Activated T-helper 17 cell treated with anti-CD3 and anti-CD28 coated beads, Interleukin-2, amount 50 U/mL, for 72 hours (primary cell): ENCODE measurements at regions not wholly inside any gene's neighbourhood (a gene's known extent, or its start where the extent isn't known, plus 50 kb on each side); places are given as distances from the start of the nearest gene placed in this dataset.

Source experiments
- ATAC-seq: fragments of 150-1000 bp; cut with Tn5 transposase; replicated peaks from 2 replicates; pipeline ENCODE4 v1.10.0; 2021; ENCODE audit warnings: mild to moderate bottlenecking, moderate library complexity
- H3K27ac Mint-ChIP-seq: one replicate; pipeline ENCODE4 v1.8.0; 2022; ENCODE audit warnings: mixed read lengths
- H3K27me3 Mint-ChIP-seq: one replicate; pipeline ENCODE4 v1.8.0; 2022; ENCODE audit warnings: mixed read lengths
- H3K36me3 Mint-ChIP-seq: one replicate; pipeline ENCODE4 v1.8.0; 2022; ENCODE audit warnings: low read depth, mild to moderate bottlenecking, mixed read lengths
- H3K4me1 Mint-ChIP-seq: one replicate; pipeline ENCODE4 v1.8.0; 2022; ENCODE audit warnings: mixed read lengths
- H3K4me3 Mint-ChIP-seq: one replicate; pipeline ENCODE4 v1.8.0; 2022; ENCODE audit warnings: mild to moderate bottlenecking, mixed read lengths
- H3K9me3 Mint-ChIP-seq: one replicate; pipeline ENCODE4 v1.8.0; 2022; ENCODE audit warnings: mixed read lengths

- Mint-ChIP-seq H3K4me3 (no peak overlapping the region), H3K27ac (no peak overlapping the region), H3K9me3 (no peaks in the 10 kb centered on the region), H3K27me3 (peaks cover 3% of the 10 kb centered on the region), H3K4me1 (no peaks in the 10 kb centered on the region), H3K36me3 (no peaks in the 10 kb centered on the region)
- no peak for ATAC-seq
Measured at GRCh38 chr20:24784607-24785006, 164.5 kb upstream of the CST7 start.

DNA sequence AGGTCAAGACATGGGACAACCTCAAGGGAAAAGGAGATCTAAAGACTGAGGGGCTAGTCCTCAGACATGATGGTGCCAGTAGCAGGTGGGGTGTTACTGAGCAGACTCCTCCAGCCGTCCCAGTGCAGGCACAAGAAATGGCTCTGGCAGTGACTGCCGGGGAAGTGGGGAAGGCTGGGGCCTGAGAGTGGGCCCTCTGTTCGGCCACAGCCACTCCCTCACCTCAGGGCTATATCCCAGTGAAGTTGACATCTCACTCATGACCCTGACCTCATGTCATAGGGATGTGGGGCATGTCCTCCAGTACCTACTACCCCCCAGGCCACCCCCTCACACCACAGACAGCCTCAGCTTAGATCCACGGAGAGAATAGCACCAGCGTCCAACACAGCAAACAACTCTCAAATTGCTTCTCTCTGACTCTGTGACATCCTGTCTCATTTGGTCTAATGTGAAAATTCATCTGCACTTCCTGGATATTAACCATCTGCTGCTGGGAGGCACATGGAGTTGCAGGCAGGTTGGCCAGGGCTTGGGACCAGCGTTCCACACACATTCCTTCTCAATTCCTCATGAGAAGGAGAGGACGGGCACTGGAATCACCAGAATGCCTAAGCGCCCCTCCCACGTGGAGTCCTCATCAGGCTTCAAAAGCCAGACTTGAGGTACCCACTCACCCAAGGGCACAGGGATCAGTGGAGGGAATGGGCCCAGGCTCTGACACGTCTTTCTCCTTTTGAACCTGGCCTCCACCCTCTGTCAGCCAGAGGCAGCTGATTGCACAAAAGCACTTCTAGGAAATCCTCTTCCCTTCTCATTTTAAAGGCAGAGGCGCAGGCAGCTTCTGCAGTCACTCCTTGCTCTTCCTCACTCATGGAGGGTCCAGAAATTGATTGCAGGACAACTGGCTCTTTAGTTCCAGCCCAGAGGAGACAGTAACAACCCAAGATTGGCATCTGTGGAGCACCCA is 163.6 kb upstream of the CST7 start:
- H3K27ac Mint-ChIP-seq: no peak overlapping the region
- H3K9me3 Mint-ChIP-seq: no peaks in the 10 kb centered on the region
- no peak for ATAC-seq
- no peak overlapping the region for H3K4me3 Mint-ChIP-seq
- no peaks in the 10 kb centered on the region for H3K36me3 Mint-ChIP-seq
- peaks cover 3% of the 10 kb centered on the region for H3K27me3 Mint-ChIP-seq
- H3K4me1 Mint-ChIP-seq: no peaks in the 10 kb centered on the region

GRCh38 chr20:24786111-24786495 is 163.0 kb upstream of the CST7 start:
- Mint-ChIP-seq H3K36me3 (no peaks in the 10 kb centered on the region), H3K4me3 (no peak overlapping the region), H3K9me3 (no peaks in the 10 kb centered on the region), H3K4me1 (no peaks in the 10 kb centered on the region), H3K27me3 (peaks cover 3% of the 10 kb centered on the region), H3K27ac (no peak overlapping the region)
- no peak for ATAC-seq

GRCh38 chr20:24786646-24787045 is 162.4 kb upstream of the CST7 start:
- no peak overlapping the region for H3K27ac Mint-ChIP-seq
- no peak for ATAC-seq
- no peak overlapping the region for H3K4me3 Mint-ChIP-seq
- H3K4me1 Mint-ChIP-seq: no peaks in the 10 kb centered on the region
- no peaks in the 10 kb centered on the region for H3K9me3 Mint-ChIP-seq
- H3K27me3 Mint-ChIP-seq: peaks cover 3% of the 10 kb centered on the region
- H3K36me3 Mint-ChIP-seq: no peaks in the 10 kb centered on the region

DNA sequence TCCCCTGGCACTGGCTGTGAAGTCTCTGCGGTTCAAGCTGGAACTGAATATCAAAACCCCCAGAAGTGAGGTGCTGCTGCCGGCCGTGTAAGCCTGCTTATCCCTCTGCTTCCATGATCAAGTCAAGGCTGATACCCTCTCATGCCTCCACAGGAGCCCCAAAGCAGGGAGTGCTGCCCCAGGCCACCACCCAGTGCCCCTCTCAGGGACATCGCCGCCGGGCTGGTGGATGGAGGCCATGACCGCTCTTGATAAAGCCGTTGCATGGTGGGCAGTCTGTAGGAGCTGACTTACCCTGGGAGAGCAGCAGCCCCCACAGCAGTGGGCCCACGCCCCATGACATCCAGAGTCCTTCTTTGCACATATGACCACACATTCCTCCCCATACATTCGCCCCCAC is 162.0 kb upstream of the CST7 start:
- Mint-ChIP-seq H3K27me3 (peaks cover 3% of the 10 kb centered on the region), H3K9me3 (no peaks in the 10 kb centered on the region), H3K4me1 (no peaks in the 10 kb centered on the region), H3K27ac (no peak overlapping the region), H3K4me3 (no peak overlapping the region), H3K36me3 (no peaks in the 10 kb centered on the region)
- no peak for ATAC-seq

GRCh38 chr20:24787621-24788020 is 161.4 kb upstream of the CST7 start:
- H3K9me3 Mint-ChIP-seq: no peaks in the 10 kb centered on the region
- no peaks in the 10 kb centered on the region for H3K27me3 Mint-ChIP-seq
- no peaks in the 10 kb centered on the region for H3K4me1 Mint-ChIP-seq
- no peak overlapping the region for H3K4me3 Mint-ChIP-seq
- ATAC-seq: no peak
- H3K27ac Mint-ChIP-seq: no peak overlapping the region
- no peaks in the 10 kb centered on the region for H3K36me3 Mint-ChIP-seq

- Mint-ChIP-seq H3K27ac (no peak overlapping the region), H3K27me3 (no peaks in the 10 kb centered on the region), H3K9me3 (no peaks in the 10 kb centered on the region), H3K36me3 (no peaks in the 10 kb centered on the region), H3K4me3 (no peak overlapping the region), H3K4me1 (no peaks in the 10 kb centered on the region)
- ATAC-seq: no peak
Measured at GRCh38 chr20:24789877-24790276, 159.2 kb upstream of the CST7 start.

DNA sequence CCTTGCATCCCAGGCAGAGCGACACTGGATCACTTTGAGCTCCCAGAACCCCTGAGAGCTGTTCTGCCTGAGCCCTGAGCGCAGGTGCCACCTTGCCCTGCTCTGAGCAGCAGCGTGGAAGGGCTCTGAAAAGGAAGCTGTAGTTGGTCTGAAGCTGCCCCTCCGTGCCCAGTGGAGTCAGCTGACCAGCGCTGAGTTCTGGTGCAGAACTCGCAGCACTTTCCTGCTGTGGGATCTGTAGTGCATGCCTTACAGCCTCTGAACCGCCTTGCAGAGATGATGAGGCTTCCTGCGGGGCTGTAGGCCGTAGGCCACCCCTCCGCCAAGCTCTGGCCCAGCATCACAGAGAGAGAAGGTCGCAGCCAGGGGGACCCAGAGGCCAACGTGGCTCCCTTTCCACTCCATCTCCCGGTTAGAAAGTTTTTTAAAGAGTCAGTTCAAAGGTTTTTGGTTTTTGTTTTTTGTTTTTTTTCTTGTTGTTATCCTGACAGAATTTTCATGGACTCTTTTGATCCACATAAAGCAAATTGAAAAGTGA is 158.3 kb upstream of the CST7 start:
- H3K4me1 Mint-ChIP-seq: no peaks in the 10 kb centered on the region
- no peaks in the 10 kb centered on the region for H3K9me3 Mint-ChIP-seq
- peaks cover 2% of the 10 kb centered on the region for H3K27me3 Mint-ChIP-seq
- H3K27ac Mint-ChIP-seq: no peak overlapping the region
- no peaks in the 10 kb centered on the region for H3K36me3 Mint-ChIP-seq
- no peak for ATAC-seq
- H3K4me3 Mint-ChIP-seq: no peak overlapping the region

DNA sequence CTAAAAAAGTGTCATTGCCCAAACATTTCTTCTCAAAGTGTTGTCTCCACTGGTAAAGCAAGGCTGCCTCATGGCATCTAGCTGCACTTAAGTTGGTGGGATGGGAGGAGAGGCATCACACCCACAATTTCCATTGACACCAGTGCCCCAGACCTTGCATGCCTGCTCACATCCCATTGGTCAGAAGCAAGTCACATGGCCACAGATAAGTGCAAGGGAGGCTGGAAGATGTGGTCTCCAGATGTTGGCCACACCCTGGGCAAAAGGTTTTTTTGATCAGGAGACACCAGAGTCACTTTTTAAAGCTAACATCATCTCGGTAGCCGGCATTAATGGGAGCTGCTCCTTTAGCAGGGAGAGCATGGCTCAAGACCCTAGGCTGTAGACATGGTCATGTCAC is 157.1 kb upstream of the CST7 start:
- ATAC-seq: no peak
- peaks cover 3% of the 10 kb centered on the region for H3K27me3 Mint-ChIP-seq
- H3K4me3 Mint-ChIP-seq: no peak overlapping the region
- H3K9me3 Mint-ChIP-seq: no peaks in the 10 kb centered on the region
- no peak overlapping the region for H3K27ac Mint-ChIP-seq
- H3K36me3 Mint-ChIP-seq: no peaks in the 10 kb centered on the region
- H3K4me1 Mint-ChIP-seq: no peaks in the 10 kb centered on the region

- ATAC-seq: no peak
- Mint-ChIP-seq H3K36me3 (no peaks in the 10 kb centered on the region), H3K4me3 (no peak overlapping the region), H3K4me1 (no peaks in the 10 kb centered on the region), H3K27me3 (peaks cover 3% of the 10 kb centered on the region), H3K27ac (no peak overlapping the region), H3K9me3 (no peaks in the 10 kb centered on the region)
Measured at GRCh38 chr20:24792641-24793495, 156.2 kb upstream of the CST7 start.

GRCh38 chr20:24795436-24795835 is 153.6 kb upstream of the CST7 start:
- no peaks in the 10 kb centered on the region for H3K4me1 Mint-ChIP-seq
- no peak overlapping the region for H3K27ac Mint-ChIP-seq
- H3K9me3 Mint-ChIP-seq: no peaks in the 10 kb centered on the region
- H3K4me3 Mint-ChIP-seq: no peak overlapping the region
- H3K27me3 Mint-ChIP-seq: peaks cover 3% of the 10 kb centered on the region
- no peaks in the 10 kb centered on the region for H3K36me3 Mint-ChIP-seq
- ATAC-seq: peak; percentile 68

- Mint-ChIP-seq H3K27ac (no peak overlapping the region), H3K27me3 (peaks cover 3% of the 10 kb centered on the region), H3K4me1 (no peaks in the 10 kb centered on the region), H3K9me3 (no peaks in the 10 kb centered on the region), H3K36me3 (no peaks in the 10 kb centered on the region), H3K4me3 (no peak overlapping the region)
- no peak for ATAC-seq
Measured at GRCh38 chr20:24796236-24796635, 152.8 kb upstream of the CST7 start.

DNA sequence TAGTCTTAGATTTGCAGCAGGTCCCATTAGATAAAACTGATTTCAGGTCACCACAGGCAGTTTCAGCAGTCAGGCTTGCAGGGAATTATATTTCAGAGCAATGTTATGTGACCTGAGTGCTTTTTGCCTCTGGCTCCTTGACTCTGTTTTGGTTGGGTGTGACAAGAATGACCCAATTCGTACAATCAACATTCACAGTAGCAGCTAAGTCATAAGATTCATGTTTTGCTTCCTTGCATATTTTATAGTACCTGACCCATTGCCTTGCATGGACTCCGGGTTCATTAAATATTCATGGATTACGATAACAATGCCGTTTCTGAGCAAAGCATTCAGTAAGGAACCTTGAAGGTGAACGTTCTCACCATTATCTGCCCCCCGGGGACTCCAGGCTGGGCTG is 152.0 kb upstream of the CST7 start:
- Mint-ChIP-seq H3K4me3 (no peak overlapping the region), H3K36me3 (no peaks in the 10 kb centered on the region), H3K27me3 (peaks cover 3% of the 10 kb centered on the region), H3K27ac (no peak overlapping the region), H3K4me1 (no peaks in the 10 kb centered on the region), H3K9me3 (no peaks in the 10 kb centered on the region)
- ATAC-seq: no peak

- Mint-ChIP-seq H3K36me3 (no peaks in the 10 kb centered on the region), H3K4me3 (no peak overlapping the region), H3K4me1 (no peaks in the 10 kb centered on the region)
Measured at GRCh38 chr20:24797745-24798655, 151.1 kb upstream of the CST7 start.

More at GRCh38 chr20:24797745-24798655, 151.1 kb upstream of the CST7 start:
- no peak for ATAC-seq
- peaks cover 3% of the 10 kb centered on the region for H3K27me3 Mint-ChIP-seq
- H3K27ac Mint-ChIP-seq: no peak overlapping the region
- H3K9me3 Mint-ChIP-seq: no peaks in the 10 kb centered on the region
